ENCODE measurements at regions not wholly inside any gene's neighbourhood (a gene's known extent, or its start where the extent isn't known, plus 50 kb on each side); places are given as distances from the start of the nearest gene placed in this dataset.

DNA sequence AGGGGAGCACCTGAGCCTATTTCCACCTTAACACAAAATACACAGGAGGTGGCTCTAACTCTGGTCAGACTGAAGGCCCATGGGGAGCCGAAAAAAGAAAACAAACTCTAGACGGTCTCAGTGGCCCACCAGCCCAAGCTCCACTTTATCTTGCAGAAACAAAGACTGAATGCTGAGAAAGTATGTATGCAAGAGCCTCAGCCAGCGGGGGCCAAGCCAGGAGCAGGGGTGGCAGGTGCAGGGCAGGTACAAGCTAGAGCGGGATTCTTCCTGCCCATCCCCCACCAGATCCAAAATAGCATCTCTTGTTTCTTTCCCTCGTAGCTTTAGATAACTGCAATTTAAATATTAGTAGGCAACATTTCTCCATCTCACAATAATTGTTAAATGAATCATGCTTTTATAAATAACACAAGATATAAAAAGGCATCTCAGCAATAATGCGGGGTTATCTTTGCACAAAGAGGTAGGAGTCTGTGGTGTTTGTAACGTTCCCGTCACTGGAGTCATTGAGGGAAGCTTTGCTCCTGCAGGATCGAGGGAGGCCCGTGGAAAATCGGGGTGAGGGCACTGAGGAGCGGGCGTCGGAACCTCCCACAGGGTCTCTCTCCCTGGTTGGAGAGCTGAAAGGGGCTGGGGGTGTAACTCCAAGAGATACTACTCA, 418.0 kb downstream of the SHANK2 start:
- DNase-seq, result no peak

DNA sequence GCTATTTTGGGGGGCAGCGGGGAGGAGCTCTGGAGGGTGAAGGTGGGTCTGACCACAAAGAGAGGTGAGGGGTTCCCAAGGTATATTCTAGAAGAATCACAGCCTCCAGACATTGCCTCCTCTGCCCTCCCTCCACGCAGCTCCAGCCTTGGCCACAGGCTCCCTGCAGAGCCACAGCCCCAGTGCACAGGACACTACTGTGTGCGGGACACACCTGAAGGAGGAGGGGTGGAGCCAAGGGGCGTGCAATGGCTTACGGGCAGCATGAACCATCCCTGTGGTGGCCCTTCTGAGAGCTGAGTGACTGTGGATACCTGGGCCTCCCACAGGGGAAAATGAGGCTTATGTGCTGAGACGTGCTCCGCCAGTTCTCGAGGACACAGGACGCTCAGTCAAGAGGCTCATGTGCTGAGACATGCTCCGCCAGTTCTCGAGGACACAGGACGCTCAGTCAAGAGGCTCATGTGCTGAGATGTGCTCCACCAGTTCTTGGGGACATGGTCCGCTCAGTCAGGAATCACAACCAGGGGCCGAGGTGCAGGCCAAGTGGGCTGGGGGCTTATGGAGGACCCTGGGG, 417.3 kb downstream of the SHANK2 start:
- DNase-seq, result no peak

DNA sequence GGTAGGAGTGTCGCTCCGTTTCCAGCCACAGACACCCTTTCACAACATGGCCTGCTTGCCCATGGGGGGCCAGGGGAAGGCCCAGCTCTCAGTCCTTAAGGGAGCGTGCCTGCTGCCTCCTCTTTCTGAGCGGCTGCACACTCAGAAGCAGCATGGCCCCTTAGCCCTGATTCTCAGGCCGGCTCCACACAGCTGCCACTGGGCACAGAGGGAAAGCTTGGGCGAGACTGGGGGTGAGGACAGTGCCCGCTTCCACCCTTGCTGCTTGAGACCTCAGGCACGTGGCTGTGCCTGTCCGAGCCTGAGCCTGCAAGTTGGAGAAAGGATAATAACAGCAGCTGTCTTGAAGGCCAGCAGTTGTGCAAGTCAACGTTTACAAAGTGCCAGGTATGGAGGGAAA, 416.3 kb downstream of the SHANK2 start:
- DNase-seq, result no peak

DNA sequence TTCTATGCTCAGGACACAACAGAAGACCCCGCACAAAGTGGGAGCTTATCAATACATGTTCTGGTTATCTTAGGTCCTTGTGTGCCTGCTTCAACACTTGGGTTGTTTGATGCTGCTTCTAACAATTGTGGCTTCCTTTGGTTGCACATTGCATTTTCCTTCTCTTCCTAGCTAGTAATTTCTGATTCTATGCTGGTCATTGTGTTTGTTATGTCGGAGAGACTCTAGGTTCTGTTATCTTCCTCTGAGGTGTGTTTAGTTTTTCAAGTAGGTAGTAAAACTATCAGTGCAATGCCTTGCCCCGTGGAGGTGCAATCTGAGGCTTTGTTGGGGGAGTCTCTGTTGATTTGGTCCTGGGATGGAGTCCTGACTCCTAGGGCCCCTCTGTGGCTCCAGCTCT, 414.2 kb downstream of the SHANK2 start:
- no peak for DNase-seq

DNA sequence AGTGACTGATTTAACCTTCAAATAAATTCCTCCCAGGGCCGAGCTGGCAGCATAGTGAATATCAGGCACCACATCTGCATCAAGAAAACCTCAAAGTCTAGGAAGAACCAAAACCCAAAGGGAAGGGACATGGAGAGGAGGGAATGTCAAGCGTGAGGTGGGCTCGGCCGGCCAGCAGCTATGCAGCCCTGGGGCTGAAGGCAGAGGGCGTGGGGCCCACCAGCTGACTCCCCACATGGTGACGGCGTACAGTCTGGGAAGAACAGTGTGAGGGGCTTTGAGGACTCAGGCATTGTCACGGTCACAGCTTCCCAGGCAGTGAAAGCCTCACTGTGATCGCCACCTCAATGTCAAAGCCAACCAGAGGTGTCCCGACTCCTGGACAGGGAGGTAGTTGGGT, 412.5 kb downstream of the SHANK2 start:
- no peak for DNase-seq

DNA sequence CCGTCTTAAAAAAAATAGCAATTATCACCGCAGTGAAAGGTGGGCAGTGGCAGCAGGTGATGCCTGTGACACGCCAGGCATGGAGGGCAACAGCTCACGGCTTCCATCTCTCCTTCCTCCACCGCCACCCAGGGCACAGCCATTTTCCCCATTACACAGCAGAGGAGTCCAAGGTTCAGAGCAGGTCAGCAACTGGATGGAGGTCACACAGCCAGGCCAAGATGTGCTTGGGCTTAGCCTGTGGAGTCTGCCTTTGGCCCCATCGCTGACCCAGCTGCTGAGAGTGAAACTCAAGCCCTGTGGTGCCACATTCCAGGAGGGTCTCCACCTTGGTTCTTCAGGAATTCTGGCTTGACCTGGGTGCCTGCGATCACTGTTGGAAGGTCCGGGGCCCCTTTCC, 411.1 kb downstream of the SHANK2 start:
- DNase-seq, result no peak

DNA sequence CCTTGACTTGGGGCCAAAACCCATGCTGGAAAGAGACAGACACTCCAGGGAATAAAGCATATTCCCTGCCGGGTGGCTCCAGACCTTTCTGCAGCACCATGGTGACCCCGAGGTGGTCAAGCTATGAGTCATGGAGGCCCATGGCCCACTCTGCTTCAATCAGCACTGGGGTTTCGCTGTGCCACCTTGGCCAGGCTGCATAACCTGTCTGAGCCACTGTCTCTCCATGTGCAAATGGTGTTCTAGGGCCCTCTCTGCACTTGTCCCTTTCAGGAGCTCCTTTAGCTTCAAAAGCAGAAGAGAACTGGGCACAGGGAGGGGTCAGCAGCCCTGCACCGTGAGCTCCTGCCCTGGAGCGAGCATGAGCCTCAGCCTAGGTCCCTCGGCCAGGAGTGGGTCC, 410.1 kb downstream of the SHANK2 start:
- no peak for DNase-seq

DNA sequence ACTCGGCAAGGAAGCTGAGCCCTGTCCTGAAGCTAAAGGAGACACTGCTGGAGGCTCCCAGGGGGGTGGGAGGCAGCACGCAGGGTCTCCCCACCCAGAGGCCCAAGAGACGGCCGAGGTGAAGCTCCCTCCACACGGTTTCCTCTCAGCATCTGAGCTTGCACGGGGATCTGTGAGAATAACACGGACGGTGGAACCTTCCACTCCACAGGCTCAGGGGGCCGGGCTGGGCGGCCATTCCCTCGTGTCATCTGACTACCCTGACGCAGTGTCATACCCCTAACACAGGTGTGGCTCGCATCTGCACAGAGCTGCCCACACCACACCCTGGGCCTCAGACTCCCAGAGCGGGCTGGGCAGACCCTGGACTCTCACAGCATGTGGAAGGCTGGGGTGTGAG, 409.7 kb downstream of the SHANK2 start:
- no peak for DNase-seq

DNA sequence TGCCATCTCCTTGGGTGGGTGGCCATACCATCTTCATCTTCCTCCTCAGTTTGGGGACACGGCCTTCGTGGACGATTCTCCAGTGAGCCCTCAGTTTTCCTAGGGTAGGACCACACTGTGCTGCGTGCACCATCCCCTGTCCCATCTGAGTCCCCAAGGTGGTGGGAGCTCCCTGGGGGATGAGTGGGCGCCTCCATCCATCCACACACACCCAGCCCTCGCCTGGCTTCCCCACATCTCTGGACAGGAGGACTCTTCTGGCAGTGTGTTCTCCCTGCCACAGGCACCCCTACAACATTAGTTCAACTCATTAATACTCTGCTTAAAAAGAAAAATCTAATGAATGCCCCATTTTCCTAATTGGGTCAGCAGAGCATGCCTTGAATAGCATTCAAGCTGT, 408.5 kb downstream of the SHANK2 start:
- no peak for DNase-seq

DNA sequence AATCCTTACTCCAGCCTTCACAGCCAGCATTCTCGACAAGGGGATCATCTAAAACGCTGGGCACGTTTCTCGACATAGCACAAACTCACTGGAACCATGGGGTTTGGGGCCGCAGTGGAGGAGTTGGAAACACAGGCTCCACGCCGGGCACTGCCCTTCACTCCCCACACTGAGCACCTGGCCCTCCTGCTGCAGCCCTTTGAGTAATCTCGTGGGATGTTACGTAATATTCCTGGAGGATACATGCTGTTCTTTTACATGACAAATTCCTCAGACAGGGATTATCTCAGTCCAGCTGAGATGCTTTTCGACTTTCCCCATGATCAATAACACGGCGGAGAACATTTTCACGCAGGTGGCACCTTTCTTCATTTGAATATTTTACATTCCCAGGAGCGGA, 408.0 kb downstream of the SHANK2 start:
- DNase-seq, result no peak

DNA sequence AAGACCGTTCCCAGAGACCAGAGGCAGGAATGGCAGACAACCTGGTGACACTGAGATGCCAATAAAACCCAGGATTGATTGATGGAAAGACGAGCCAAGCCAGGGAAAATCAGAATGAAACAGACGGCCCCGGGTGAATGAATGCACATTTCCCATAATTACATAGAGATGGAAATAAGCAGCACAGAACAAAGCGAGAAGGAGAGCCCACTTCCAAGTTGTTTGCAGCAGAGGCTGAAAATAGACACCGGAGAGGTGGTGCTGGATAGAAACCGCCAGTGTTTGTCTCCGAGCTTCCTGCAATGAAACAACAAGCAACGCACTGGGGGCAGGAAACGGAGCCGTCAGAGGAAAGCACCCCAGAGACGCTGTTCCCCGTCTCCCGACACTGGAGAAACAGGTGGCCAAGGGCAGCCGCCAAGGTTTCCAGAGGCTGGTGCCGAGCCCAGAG, 406.8 kb downstream of the SHANK2 start:
- no peak for DNase-seq

DNA sequence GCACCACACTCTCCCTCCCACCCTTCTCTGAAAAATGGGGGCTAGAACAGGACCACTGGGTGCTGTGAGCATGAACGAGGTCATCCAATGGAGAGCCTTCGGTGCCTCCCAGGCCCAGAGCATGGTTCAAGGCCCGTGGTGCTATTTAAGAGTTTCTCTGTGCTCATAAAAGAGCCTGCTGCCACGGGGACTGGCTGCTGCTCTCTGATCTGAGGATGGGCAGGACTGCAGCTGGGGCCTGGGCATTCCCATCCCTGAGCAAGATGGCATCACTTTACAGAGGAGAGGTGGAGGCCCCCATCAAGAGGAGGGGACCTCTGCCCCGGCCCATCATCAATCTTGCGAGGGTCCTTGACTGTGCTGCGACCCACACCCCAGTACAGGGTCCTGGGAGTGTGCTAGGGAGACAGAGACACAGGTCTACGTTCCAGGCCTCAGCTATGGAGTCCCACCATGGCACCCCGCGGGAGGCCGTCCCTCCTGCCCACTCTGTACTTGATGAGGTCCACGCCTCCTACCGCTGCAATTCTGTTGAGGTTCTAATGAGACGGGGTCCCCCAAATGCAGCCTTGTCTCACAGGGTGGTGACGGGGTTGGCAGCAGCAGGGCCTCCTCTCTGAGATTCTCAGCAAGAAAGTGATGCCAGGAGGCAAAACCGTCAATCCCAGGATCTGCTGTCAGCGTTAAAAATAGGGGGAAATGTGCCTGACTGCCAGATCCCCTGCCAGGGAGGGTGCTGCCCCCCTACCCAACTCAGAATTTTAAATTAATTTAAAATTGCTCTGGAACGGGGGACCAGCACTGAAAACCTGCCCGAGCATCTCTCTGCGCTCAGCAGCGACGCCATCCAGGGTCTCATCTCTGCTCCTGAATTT, 405.4 kb downstream of the SHANK2 start:
- DNase-seq, result no peak

DNA sequence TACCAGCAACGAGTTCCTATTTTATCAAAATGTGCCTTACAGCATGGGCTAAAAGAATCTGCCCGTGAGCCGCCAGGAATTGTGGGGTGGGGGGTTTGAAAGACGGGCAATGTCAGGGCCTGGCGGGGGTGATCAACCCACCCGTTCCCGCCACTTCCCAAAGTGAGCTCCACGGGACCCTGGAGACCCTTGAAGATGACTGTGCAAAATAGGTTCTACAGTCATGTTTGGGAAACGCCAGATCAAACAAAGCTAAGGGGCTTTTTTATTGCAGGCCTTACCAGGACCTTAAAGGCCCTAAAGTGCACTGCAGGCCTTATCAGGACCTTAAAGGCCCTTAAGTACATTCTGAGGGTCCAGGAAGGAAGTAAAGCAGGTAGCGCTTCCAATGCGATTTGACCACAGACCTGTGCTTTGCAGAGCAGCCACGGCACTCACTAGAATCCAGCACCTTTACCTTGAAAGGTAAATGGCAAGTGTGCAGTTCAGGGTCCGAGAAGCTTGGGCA, 404.1 kb downstream of the SHANK2 start:
- no peak for DNase-seq

DNA sequence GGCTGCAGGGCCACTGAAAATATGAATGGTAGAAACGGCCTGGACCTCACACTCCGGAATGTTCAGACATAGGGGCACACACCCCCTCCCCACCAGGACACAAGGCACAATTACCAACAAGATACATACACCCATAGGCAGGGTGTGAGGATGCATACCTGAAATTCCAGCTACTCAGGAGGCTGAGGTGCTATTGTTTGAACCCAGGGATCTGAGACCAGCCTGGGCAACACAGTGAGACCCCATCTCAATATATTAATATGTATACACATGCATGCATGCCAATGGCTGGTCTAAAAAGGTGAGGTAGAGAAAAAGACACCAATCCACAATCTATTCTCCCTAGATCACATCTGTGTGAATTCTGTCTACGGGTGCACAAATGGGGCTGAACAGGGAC, 403.3 kb downstream of the SHANK2 start:
- no peak for DNase-seq

DNA sequence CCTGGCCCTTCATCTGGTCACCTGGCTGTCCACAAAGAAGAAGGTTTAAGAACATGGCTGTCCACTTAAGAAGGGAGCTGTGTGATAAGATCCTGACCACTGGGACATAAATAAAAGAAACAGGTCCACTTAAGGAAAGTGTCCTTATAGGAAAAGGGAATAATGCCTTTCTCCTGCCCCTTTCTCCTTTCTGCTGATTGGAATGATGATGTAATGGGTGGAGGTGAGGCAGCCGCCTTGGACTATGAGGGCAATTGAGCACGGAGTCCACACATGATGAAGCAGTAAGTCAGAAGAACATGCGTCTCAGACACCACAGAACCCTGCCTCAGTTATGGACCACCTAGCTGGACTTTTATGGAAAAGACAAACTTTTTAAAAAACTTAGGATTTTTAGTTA, 401.1 kb downstream of the SHANK2 start:
- no peak for DNase-seq

DNA sequence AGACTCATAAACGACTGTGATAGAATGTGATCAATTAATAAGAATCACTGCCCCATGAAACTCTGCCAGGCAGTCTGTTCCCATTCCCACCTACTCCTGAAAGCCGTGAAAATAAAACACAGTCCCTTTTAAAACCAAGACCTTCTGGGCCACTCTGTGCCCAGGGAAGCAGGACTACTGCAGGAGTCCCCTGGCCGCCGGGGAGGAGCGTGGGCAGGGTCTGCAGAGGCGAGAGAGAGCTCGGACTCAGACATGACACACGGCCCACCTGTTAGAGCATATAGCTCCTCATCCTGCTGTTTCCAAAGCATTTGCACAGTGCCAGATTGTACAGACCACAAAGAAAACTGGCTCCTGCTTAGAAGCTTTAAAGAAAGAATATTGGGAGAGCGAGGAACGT, 400.5 kb downstream of the SHANK2 start:
- no peak for DNase-seq

DNA sequence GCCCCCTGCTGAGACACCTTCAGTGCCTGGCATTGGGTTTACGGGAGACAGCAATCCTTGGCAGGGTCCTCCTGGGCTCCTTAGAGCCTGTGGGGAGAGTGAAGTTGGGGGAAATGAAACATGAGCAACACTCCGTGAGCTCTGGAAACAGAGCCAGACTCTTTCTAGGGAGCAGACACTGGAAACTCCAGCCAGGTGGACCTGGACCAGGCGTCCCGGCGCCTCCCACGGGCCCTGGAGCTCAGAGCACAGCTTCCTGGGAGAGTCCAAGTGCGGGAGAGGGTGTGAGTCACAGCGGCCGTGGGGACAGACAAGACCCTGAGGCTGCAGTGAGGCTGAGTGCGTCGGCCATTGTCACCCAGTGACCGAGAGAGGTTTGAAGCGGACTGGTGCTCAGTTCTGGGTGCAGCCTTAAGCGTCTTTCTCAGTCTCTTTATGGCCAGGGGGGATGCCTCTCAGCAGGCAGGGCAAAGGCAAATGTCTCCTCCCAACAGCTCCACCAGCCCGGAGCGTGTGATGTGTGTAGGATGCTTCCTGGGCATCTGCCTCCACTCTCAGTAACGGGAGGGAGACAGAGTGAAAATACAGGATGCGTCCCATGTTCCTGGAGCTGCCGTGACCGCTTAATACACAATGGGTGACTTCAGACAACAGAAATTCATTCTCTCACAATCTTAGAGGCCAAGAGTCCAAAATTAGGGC, 399.2 kb downstream of the SHANK2 start:
- no peak for DNase-seq

DNA sequence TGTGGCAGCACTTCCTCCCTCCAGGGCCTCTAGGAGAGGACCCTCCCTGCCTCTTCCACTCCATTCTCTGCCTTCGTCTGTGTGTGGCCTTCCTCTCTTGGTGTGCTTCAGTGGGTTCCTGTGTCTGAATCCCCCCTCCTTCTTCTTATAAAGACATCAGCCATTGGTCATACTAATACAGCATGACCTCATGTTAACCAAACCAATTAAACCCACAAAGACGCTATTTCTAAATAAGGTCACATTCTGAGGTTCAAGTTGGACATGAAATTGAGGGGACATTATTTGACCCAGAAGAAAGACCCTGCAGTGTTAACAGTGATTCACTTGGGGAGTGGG, 398.6 kb downstream of the SHANK2 start:
- no peak for DNase-seq

DNA sequence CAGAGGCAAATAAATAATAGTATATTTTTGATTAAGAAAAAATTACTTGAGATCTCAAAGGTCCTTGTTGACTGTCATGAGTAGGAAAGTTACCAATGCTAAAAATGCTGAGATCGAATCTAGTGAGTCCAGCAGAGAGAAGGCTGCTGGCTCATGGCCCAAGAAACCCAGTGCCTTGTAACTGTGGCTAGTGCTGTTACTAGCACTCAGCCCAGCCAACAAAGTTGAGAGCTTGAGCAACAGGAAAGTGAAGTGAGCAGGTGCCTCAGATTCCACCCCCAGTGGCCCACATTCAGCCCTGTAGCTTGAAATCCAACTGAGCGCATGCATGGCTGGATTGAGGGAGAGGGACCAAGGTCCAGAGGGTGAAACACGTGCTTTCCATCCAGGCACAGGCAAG, 398.2 kb downstream of the SHANK2 start:
- DNase-seq, result no peak

DNA sequence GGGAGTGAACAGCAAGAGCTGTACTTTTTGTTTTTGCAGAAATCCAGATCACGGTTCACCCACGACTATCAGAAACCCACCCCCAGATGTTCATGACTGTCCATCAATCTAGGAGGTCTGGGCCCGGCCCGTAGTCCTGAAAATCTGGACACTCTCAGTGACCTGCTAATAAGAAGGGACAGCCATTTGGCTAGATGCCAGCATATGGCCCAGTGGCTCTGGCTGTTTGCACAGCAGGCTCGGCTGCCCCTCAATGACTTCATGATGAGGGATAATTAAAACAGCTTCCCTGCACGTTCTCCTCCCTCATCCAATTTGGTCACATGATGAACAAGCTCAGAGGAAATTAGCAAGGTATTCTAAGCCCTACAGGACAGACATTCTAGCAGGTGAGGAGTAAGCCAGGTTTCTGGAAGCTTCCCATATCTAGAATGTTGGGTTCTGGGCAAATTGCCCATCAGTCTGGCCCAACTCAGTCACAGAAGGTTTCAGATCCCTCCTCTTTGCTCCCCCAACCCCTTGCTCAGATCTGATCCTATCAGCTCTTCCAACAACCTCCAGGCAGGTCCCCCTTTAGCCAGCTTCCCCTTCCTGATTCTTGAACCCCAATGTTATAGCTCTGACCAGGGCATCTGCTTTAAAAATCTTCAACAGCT, 397.3 kb downstream of the SHANK2 start:
- no peak for DNase-seq

DNA sequence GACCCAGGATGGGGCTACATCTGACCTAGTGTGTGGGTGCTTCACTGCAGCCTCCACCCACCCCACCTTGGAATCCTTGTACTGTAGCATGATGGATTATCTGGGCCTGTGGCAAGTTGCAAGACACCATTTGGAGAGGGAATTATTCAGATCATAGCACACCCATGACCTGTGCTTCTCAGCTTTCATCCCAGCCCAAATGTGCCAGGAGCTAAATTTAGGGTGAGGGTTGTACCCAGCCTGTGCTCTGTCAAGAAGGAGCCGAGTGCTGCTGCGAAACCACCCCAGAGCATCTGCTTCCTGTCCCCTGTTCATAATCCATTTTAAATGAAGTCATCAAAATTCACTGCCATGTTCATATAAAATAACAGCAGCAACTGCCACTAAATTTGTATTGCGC, 394.5 kb downstream of the SHANK2 start:
- no peak for DNase-seq

DNA sequence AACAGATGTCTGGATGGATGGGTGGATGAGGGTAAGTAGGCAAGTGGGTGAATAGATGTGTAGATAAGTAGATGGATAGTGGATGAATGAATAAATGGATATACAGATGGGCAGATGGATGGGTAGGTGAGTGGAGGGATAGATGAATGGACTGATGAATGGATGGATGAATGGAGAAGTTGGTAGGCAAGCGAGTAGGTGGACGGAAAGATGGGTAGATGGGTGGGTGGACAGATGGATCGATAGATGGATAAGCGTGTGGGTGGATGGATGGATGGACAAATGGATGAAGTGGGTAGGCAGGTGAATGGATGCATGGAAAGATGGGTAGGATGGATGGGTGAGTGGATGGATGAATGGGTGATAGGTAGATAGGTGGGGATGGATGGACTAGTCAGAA, 393.2 kb downstream of the SHANK2 start:
- DNase-seq, result no peak

DNA sequence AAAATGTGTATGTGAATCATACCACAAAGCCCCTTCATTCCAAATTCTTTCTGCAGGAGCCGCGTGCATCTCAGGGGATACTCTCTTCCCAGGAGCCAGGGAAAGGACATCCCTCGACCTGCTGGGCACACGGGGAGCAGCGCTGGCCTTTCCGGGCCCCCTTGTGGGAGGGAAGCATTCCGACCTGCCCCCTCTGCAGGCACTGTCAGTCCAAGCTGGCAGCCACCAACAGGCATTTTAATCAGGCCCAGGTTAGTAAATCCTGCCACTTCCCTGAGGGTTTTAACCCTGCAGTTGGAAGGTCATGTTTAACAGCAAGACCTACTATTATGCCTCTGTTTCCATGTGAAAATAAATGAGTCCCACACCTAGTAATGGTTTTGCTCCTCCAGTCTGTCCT, 391.5 kb downstream of the SHANK2 start:
- no peak for DNase-seq
